ENCODE measurements at regions not wholly inside any gene's neighbourhood (a gene's known extent, or its start where the extent isn't known, plus 50 kb on each side); places are given as distances from the start of the nearest gene placed in this dataset.

DNA sequence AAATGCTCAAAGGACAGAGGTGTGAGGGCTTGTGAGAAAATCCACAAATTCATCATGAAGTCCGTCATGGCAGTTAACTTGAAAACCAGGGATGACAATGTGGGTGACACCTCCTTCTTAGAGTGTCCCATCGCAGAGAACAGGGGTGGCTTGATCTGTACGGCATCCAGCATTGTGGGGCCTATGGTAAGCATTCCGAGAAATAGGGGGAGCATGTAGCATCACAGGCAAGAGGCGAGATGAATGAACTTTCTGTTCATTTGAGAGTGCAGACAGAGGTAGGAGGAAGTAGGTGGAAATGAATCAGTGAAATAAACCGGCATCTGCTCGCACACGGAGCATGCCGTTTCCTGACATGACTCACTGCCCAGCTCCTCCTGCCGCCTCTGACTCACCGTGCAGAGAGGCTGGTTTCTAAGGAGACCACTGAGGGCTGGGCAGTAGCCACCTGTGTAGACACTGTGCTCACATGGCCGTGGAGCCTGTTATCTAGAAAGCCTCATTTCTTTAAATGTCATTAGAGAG lies 339.0 kb downstream of the RFC3 start:
- Histone ChIP-seq H3K9ac (no peak overlapping the region), H2AFZ (ENCODE audit: low read depth) (no peak overlapping the region), H3K4me2 (no peak overlapping the region), H3K36me3 (ENCODE audit: insufficient read depth) (no peaks in the 10 kb centered on the region), H4K20me1 (ENCODE audit: insufficient read depth) (no peaks in the 10 kb centered on the region), H3K4me3 (IDR thresholded peaks at IDR 0.05; ENCODE audit: insufficient read depth, low read depth, low read length) (no peak overlapping the region), H3K79me2 (ENCODE audit: insufficient read depth, low read depth) (no peaks in the 10 kb centered on the region), H3K4me1 (ENCODE audit: low read depth, poor library complexity, severe bottlenecking) (no peaks in the 10 kb centered on the region), H3K27ac (no peak overlapping the region), H3K27me3 (ENCODE audit: insufficient read depth, low read depth) (no peaks in the 10 kb centered on the region)
- TF ChIP-seq, protein P1, sequence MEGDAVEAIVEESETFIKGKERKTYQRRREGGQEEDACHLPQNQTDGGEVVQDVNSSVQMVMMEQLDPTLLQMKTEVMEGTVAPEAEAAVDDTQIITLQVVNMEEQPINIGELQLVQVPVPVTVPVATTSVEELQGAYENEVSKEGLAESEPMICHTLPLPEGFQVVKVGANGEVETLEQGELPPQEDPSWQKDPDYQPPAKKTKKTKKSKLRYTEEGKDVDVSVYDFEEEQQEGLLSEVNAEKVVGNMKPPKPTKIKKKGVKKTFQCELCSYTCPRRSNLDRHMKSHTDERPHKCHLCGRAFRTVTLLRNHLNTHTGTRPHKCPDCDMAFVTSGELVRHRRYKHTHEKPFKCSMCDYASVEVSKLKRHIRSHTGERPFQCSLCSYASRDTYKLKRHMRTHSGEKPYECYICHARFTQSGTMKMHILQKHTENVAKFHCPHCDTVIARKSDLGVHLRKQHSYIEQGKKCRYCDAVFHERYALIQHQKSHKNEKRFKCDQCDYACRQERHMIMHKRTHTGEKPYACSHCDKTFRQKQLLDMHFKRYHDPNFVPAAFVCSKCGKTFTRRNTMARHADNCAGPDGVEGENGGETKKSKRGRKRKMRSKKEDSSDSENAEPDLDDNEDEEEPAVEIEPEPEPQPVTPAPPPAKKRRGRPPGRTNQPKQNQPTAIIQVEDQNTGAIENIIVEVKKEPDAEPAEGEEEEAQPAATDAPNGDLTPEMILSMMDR (conservative IDR thresholded peaks at IDR 0.05; ENCODE audit: low read depth, low read length): no peak

DNA sequence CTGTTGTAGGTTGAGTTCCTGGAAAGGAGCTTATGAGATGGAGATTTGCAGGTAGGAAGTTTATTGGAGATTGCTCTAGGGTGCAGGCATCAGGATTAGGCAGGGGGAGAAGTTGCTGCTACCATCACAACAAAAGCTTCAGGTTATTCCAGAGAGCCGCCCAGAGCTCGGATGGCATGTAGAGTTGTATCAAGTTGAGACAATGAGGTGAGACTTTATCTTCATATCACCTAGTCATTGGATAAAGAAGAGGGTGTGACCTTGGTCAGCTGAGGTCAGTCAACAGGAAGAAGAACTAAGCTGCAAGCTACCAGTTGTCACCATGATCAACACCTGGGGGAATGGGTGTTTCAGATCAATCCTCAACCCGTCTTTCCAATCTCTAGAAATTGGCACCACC lies 342.0 kb downstream of the RFC3 start:
- Histone ChIP-seq H4K20me1 (ENCODE audit: insufficient read depth) (no peaks in the 10 kb centered on the region), H3K36me3 (ENCODE audit: insufficient read depth) (no peaks in the 10 kb centered on the region), H2AFZ (ENCODE audit: low read depth) (no peak overlapping the region), H3K4me3 (IDR thresholded peaks at IDR 0.05; ENCODE audit: insufficient read depth, low read depth, low read length) (no peak overlapping the region), H3K4me1 (ENCODE audit: low read depth, poor library complexity, severe bottlenecking) (no peaks in the 10 kb centered on the region), H3K27ac (no peak overlapping the region), H3K79me2 (ENCODE audit: insufficient read depth, low read depth) (no peaks in the 10 kb centered on the region), H3K4me2 (no peak overlapping the region), H3K9ac (no peak overlapping the region), H3K27me3 (ENCODE audit: insufficient read depth, low read depth) (no peaks in the 10 kb centered on the region)
- TF ChIP-seq, protein P1 (conservative IDR thresholded peaks at IDR 0.05; ENCODE audit: low read depth, low read length): no peak

DNA sequence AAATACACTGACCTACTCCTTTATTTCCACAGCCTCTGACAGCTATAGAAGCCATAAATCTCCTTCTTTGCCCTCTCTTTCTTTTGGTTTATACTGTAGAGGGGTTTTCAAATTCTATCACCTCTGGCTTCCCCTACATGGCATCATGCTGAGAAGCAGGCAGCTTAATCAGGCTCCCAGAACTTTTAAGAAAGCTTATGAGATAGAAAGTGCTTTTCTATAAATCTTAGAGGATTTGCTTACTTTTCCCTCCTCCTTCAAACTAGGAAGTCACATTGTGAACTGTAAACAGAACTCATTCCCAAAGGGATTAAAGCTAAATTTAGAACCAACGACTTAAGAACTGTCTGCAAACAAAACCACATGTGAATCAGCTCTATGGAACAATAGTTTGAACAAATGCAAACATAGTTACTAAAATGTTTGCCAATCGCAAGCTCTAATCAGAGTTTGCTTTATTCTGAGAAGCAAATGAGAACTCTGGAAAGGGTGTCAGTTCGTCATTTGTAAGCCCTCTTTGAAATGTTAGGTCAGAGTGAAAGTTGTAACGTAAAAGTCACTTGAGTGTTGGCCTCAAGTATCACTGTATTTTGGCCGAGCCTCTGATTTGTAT lies 344.1 kb downstream of the RFC3 start:
- H3K27ac ChIP-seq: no peak overlapping the region
- H4K20me1 ChIP-seq (ENCODE audit: insufficient read depth): no peaks in the 10 kb centered on the region
- no peak overlapping the region for H3K4me2 ChIP-seq
- no peak overlapping the region for H3K4me3 ChIP-seq (IDR thresholded peaks at IDR 0.05; ENCODE audit: insufficient read depth, low read depth, low read length)
- TF ChIP-seq, protein P1 (conservative IDR thresholded peaks at IDR 0.05; ENCODE audit: low read depth, low read length): no peak
- no peaks in the 10 kb centered on the region for H3K79me2 ChIP-seq (ENCODE audit: insufficient read depth, low read depth)
- H3K9ac ChIP-seq: no peak overlapping the region
- H3K4me1 ChIP-seq (ENCODE audit: low read depth, poor library complexity, severe bottlenecking): no peaks in the 10 kb centered on the region
- no peaks in the 10 kb centered on the region for H3K36me3 ChIP-seq (ENCODE audit: insufficient read depth)
- H2AFZ ChIP-seq (ENCODE audit: low read depth): no peak overlapping the region
- H3K27me3 ChIP-seq (ENCODE audit: insufficient read depth, low read depth): no peaks in the 10 kb centered on the region

DNA sequence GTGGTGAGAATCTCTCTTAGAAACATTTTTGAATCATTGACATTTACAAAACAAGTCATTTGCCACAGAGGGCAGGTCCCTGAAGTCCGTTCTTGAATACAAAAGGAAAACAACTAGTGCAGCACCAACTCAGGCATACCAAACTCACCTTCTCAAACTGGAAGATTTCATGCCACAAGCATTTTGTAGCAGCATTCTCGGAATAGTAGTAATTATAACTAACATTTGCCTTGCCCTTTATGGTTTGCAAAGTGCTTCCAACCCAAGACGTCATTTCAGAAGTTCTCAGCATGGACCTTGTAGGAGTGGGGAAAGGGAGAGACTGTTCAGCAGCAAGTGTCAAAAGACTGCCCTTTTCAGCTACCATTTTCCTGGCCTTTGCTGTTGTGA lies 344.6 kb downstream of the RFC3 start:
- Histone ChIP-seq H3K27me3 (ENCODE audit: insufficient read depth, low read depth) (no peaks in the 10 kb centered on the region), H3K9ac (no peak overlapping the region), H3K36me3 (ENCODE audit: insufficient read depth) (no peaks in the 10 kb centered on the region), H3K4me1 (ENCODE audit: low read depth, poor library complexity, severe bottlenecking) (no peaks in the 10 kb centered on the region), H3K27ac (no peak overlapping the region), H3K4me3 (IDR thresholded peaks at IDR 0.05; ENCODE audit: insufficient read depth, low read depth, low read length) (no peak overlapping the region), H2AFZ (ENCODE audit: low read depth) (no peak overlapping the region), H3K79me2 (ENCODE audit: insufficient read depth, low read depth) (no peaks in the 10 kb centered on the region), H4K20me1 (ENCODE audit: insufficient read depth) (no peaks in the 10 kb centered on the region), H3K4me2 (no peak overlapping the region)
- TF ChIP-seq, protein P1 (conservative IDR thresholded peaks at IDR 0.05; ENCODE audit: low read depth, low read length): no peak

All from KMS-11 (cell line).